K562 (cell line): ENCODE measurements at regions not wholly inside any gene's neighbourhood (a gene's known extent, or its start where the extent isn't known, plus 50 kb on each side); places are given as distances from the start of the nearest gene placed in this dataset.

Experiments
- MIER1 ChIP-seq: fragments of 450-650 bp; IDR thresholded peaks from 2 replicates; pipeline ENCODE4 v1.6.1; 2016; ENCODE audit warnings: antibody characterized with exemption, mild to moderate bottlenecking, low read depth
- NFATC3 ChIP-seq: fragments of 450-650 bp; IDR thresholded peaks from 2 replicates; pipeline ENCODE4 v1.6.1; 2017; ENCODE audit warnings: mild to moderate bottlenecking
- NUFIP1 ChIP-seq: fragments of 450-650 bp; IDR thresholded peaks from 2 replicates; pipeline ENCODE4 v1.6.1; 2018; ENCODE audit not compliant: partially characterized antibody
- PRMT5 ChIP-seq: sonication (generic); formaldehyde crosslinking; IDR thresholded peaks from 2 replicates; pipeline ENCODE4 v1.5.0; 2020; ENCODE audit warnings: missing genetic modification reagents
- RBM17 ChIP-seq: fragments of 200-400 bp; formaldehyde crosslinking; IDR thresholded peaks from 2 replicates; pipeline ENCODE4 v1.6.1; 2017; ENCODE audit warnings: low read depth, mild to moderate bottlenecking, low read length, borderline replicate concordance
- TARDBP ChIP-seq: fragments of 450-650 bp; IDR thresholded peaks from 2 replicates; pipeline ENCODE4 v1.6.1; 2016
- ZNF445 ChIP-seq: fragments of 250-450 bp; sonication (Bioruptor Pico); IDR thresholded peaks from 2 replicates; pipeline ENCODE4 v1.4.0; 2020; ENCODE audit warnings: low read depth, mild to moderate bottlenecking, moderate library complexity
- ZNF780A ChIP-seq: fragments of 250-450 bp; sonication (Bioruptor Pico); IDR thresholded peaks from 2 replicates; pipeline ENCODE4 v1.5.0; 2021; ENCODE audit warnings: mild to moderate bottlenecking
- ZSCAN29 ChIP-seq: fragments of 450-650 bp; IDR thresholded peaks from 2 replicates; pipeline ENCODE4 v1.6.1; 2017
- TF ChIP-seq, protein P1 (sequence below): fragments of 250-450 bp; sonication (Bioruptor Pico); IDR thresholded peaks from 2 replicates; pipeline ENCODE4 v1.5.0; 2021; ENCODE audit warnings: mild to moderate bottlenecking, moderate library complexity
- TF ChIP-seq, protein P2 (sequence below): fragments of 450-650 bp; formaldehyde crosslinking; IDR thresholded peaks from 2 replicates; pipeline ENCODE4 v1.4.0; 2022; ENCODE audit warnings: mild to moderate bottlenecking, moderate library complexity
- TF ChIP-seq, protein P3 (sequence below): fragments of 250-450 bp; sonication (Bioruptor Pico); IDR thresholded peaks from 2 replicates; pipeline ENCODE4 v1.4.0; 2020; ENCODE audit warnings: mild to moderate bottlenecking, moderate library complexity, borderline replicate concordance

DNA sequence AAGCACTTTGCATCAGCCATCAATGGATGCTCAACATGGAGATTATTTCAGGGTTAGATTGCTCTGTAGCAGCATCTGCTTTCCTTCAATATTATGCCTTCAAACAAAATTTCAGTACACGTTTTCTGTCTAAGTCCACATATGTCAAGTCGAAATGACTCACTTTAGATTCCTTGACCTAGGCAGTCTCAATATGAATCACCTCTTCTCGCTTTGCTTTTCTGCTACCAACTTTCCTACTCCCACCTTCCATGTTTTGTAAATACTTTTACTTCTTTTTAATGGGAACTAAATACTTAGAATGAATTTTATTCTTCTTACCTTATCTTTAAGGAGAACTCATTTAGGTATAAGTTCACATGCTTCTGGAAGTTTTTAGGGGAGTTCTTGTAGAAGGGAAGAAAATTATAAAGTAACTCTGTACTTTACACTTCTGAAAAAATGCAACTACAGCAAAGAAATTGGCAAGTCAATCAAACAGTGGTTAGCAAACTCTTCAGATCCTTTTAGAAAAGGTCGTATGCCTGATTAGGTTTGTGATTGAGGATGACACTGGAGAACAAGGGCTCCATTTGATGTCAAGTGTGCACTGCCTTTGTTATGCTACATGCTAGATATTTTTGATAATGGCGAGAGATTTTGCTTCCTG is 478.5 kb upstream of the SMARCA2 start (continued):
- TF ChIP-seq, protein P1, sequence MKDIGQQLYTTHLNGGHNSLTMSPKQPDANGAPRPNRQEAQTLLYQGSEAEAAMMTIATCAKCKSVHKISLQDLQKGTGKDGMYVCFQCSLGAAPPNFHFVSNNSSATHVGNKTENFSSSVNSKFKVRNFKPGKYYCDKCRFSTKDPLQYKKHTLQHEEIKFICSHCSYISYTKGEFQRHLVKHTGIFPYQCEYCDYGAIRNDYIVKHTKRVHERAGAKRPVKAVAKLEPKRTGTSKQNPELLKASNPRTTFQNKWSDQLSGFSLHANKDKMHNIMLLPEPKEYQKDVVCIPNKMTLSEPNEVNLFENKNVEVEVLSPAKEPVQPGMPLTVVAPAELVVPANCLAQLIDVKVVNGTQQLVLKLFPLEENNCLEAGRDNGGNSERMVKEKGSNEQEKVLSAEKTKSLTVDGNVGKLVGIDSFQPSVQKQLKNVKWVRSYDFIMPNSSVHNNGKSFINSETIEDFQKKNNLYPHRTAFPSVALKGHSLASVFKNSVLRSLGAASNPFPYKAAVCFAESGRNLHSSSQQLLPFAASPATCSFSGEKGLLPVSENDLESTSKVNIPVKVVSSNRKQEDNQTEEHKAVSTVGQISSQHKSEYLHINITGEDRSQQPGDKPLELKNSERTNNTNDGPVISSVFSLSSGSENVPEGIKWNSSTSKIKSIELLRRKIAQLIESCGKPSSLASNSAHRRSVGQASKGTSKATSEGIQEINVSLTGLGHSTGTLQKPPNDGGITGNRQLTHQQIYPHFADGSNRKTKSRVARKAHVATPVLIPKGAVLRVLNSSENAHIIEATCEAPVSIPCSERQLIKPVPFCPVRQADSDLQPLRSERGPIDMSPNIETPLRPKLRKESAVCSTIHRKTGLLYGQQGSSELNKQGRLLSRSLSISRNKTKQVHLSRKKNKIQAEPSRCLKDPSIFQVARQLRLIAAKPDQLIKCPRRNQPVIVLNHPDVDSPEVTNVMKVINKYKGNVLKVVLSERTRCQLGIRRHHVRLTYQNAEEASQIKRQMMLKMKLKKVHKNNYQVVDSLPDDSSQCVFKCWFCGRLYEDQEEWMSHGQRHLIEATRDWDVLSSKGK (CRISPR knock-in tag), result no peak
- TF ChIP-seq ZNF780A (CRISPR knock-in tag) (no peak), NUFIP1 (no peak), PRMT5 (CRISPR knock-in tag) (no peak), ZSCAN29 (no peak), NFATC3 (no peak), RBM17 (no peak), TARDBP (no peak), MIER1 (no peak), ZNF445 (CRISPR knock-in tag) (no peak)
- TF ChIP-seq, protein P2, sequence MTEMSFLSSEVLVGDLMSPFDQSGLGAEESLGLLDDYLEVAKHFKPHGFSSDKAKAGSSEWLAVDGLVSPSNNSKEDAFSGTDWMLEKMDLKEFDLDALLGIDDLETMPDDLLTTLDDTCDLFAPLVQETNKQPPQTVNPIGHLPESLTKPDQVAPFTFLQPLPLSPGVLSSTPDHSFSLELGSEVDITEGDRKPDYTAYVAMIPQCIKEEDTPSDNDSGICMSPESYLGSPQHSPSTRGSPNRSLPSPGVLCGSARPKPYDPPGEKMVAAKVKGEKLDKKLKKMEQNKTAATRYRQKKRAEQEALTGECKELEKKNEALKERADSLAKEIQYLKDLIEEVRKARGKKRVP, result no peak
- TF ChIP-seq, protein P3, sequence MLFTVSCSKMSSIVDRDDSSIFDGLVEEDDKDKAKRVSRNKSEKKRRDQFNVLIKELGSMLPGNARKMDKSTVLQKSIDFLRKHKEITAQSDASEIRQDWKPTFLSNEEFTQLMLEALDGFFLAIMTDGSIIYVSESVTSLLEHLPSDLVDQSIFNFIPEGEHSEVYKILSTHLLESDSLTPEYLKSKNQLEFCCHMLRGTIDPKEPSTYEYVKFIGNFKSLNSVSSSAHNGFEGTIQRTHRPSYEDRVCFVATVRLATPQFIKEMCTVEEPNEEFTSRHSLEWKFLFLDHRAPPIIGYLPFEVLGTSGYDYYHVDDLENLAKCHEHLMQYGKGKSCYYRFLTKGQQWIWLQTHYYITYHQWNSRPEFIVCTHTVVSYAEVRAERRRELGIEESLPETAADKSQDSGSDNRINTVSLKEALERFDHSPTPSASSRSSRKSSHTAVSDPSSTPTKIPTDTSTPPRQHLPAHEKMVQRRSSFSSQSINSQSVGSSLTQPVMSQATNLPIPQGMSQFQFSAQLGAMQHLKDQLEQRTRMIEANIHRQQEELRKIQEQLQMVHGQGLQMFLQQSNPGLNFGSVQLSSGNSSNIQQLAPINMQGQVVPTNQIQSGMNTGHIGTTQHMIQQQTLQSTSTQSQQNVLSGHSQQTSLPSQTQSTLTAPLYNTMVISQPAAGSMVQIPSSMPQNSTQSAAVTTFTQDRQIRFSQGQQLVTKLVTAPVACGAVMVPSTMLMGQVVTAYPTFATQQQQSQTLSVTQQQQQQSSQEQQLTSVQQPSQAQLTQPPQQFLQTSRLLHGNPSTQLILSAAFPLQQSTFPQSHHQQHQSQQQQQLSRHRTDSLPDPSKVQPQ (CRISPR knock-in tag), result no peak
- TF ChIP-seq, all 486 proteins: peak for 0
